ENCODE measurements at regions not wholly inside any gene's neighbourhood (a gene's known extent, or its start where the extent isn't known, plus 50 kb on each side); places are given as distances from the start of the nearest gene placed in this dataset.

DNA sequence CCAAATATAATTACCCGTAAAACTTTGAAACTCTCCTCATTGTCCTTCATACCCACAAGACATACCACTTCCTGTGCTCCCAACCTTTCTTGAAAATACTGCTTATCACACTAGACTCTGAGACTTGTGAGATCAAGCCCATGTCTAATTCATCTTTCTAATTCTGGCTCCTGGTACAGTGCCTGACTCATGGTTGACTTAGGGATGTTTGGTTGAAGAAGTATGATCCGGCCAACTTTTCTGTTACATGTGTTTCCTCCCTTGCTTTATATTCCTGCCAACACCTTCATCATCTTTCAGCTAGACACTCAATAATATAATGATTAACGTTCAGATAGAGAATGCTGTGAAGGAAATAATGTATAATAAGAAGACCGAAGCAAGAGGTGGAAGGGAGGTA lies 58.2 kb downstream of the MEX3B start:
- DNase-seq (ENCODE audit: low read depth), result no peak

GRCh38 chr15:81983497-81983896 lies 62.3 kb downstream of the MEX3B start:
- no peak for DNase-seq (ENCODE audit: low read depth)

- DNase-seq (ENCODE audit: low read depth), result no peak
Measured at GRCh38 chr15:81982808-81983207, 63.0 kb downstream of the MEX3B start.

DNA sequence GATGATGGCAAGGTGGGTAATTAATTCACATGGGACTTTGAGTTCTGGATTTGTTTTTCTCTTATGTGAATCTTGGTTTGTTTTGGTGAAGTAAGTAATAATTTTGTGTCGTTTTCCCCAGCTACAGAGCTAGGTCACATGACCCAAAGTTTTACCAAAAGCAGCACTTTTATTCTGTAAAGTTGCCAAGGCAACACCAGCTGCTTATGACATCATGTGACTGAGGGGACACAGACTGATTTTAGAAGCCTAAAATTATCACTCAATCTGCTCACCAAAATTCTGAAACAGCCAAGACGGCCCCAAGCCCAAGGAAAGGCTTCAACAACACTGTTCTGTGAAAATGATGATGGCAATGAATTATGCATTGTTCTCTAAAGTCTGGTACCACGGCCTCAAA lies 63.9 kb downstream of the MEX3B start:
- DNase-seq (ENCODE audit: low read depth), result no peak

DNA sequence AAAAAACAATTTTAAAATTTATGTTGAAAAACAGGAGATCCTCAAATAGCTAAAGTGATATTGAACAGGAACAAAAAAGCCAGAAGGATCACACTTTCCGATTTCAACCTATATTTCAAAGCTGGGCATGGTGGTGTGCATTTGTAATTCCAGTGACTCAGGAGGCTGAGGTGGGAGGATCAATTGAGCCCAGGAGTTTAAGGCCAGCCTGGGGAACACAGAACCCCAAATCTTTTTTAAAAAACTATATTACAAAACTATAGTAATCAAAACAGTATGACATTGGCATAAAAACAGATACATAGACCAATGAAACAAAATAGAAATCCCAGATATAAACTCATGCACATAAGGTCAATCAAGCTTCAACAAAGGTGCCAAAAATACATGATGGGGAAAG lies 68.4 kb downstream of the MEX3B start:
- DNase-seq (ENCODE audit: low read depth), result no peak

- no peak for DNase-seq (ENCODE audit: low read depth)
Measured at GRCh38 chr15:81968691-81969090, 77.1 kb downstream of the MEX3B start.

DNA sequence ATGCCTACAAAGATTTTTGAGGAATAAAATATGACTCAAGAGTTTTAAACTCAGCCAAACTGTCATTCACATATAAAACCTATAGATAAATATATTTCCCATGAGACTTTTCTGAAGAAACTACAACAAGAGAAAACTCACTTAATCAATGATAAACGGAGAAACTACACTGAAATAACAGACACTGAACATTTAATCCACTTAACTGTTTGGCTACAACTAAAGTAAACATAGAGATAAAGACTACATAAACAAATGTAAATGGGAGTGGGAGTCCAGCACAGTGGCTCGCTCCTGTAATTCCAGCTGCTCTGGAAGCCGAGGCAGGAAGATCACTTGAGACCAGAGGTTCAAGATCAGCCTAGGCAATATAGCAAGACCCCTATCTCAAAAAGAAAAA lies 79.2 kb downstream of the MEX3B start:
- no peak for DNase-seq (ENCODE audit: low read depth)

DNA sequence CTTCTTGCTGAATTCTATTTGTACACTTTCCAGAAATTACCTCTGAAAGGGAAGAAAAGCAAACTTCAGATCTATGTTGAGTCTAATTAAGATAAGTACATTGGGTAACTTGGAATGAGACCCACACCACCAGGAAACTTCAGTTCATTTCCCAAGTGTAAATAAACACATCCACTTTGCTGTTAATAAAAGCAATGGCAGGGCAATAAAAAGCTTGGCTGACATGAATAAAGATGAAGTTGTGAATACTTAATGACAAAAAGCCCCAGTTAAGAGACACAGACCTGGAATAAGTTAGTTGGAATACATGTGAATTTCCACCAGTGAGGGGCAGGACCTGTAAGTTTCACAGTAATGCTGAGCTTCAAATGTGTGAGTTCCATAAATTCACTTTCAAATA lies 83.3 kb downstream of the MEX3B start:
- no peak for DNase-seq (ENCODE audit: low read depth)

GRCh38 chr15:81959196-81959595 lies 86.6 kb downstream of the MEX3B start:
- no peak for DNase-seq (ENCODE audit: low read depth)

DNA sequence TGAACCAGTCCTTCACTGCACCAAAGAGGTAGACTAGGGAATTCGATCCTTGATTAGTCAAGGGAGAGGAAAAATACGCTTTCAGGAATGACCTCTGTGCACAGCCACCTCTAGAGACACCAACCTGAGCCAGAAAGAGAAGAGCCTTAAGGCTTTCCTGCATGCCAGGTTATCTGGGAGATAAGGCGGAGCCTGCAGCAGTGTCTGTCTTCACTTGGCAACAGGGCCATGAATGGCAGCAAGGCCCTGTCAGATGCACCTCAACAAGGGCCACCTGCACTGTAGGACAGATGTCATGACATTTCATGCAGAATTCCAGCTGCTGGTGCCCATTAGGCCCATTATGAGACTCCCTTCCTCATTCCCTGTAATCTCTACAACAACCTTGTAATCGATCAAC lies 88.1 kb downstream of the MEX3B start:
- DNase-seq (ENCODE audit: low read depth), result no peak

DNA sequence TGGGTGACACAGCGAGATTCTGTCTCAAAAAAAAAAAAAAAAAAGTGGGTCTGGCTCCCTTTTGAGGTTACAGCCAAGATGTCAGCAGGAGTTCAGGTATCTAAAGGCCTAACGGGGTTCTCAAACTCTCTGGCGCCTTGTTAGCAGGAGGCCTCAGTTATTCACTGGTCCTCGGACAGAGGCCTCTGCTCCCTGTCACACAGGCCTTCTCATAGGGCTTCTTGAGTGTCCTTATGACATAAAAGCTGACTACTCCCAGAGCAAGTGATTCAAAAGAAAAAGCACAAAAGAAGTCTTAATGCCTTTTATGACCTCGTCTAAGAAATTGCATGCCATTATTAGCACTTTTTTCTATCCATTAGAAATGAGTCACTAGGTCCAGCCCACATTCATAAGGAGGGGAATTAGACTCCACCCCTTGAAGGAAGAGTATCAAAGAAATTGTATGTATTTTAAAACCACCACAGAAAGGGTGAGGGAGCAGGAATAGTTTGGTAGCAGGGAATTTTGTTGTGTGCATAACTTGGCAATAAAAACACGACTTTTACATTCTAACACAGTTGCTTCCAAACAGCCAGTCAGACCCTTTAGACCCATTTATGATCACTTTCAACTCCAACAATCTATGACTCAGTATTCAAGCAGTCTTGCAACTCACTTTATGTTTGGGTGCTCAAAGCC lies 90.3 kb downstream of the MEX3B start:
- peak; percentile 30 for DNase-seq (ENCODE audit: low read depth)

DNA sequence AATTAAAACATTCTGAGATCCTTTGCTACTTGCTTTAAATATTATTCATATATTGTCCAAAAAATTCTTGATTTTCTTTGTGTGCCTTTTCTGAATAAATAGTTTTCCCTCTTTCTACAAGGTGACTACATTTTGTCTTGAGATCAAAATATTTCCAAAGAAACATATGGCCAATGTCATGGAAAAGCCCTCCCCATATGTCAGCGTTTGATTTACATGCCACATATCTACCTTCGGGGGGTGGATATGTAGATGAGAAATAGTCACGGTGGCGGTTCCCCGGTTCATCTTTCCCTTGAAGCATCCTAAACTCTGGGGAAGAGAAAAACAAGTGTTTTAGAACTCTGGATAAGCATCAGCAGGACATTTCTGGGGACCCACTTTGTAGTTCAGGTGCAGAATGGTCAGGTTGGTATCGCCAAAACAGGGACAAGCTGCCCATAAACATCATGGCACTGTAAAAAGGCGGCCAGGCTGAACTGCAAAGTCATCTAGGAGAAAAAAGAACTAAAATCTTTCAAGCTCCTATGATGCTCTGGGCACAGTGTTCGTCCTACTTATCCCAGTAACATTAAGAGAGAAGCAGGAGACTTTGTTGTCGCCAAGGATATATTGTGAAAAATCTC lies 91.5 kb downstream of the MEX3B start:
- DNase-seq (ENCODE audit: low read depth), result no peak

DNA sequence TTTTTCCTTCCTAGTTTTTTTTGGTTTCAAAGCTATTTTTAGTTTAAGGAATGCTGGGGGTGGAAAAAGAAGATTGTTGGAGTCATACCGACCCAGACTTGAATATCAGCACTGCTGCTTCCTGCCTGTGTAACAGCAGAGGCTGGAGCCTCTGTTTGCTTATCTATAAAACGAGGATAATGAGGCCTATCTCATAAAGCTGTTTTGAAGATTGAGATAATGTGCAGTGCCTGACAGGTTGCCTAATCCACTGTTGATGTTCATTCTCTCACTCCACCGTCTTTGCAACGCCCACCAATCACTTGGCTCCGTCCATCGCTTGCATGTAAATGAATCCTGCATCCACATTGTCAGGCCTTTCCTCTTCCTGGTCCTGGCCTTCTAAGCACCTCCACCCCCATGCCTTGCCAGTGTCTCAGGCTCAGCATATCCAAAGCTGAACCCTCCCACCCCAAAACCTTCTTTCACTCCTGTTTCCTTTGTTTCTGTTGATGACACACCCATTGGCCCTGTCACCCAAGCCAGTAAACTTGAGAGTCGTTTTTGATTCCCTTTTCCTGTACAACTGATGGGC lies 94.9 kb downstream of the MEX3B start:
- DNase-seq (ENCODE audit: low read depth), result peak; percentile 27

DNA sequence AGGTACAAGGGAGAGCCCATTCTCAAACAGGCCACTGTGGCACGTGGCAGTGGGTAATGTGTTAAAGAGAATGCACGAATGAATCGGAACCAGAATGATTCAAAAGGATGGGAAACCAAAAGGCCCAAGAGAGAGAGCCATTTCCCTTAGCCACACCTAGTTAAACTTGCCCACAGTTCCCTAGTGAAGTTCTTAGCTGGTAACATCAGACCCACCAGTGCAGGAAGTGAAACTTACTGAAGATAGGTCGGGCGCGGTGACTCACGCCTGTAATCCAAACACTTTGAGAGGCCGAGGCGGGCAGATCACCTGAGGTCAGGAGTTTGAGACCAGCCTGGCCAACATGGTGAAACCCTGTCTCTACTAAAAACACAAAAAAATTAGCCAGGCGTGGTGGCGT lies 97.1 kb downstream of the MEX3B start:
- peak; percentile 19 for DNase-seq (ENCODE audit: low read depth)

DNA sequence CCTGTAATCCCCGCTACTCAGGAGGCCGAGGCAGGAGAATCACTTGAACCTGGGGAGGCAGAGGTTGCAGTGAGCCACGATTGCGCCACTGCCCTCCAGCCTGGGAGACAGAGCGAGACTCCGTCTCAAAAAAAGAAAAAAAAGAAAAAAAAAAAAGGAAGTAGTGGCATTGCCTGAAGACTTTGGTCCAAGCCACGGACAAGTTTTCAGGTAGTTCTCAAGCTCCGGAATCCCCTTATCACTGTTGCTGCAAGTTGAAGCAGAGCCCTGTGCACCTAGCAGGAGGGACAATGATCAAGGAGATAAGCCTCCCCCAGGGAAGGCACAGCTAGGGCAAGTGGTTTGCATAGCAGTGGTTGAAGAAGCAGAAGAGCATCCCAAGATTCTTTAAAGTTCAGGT lies 97.6 kb downstream of the MEX3B start:
- DNase-seq (ENCODE audit: low read depth), result no peak

DNA sequence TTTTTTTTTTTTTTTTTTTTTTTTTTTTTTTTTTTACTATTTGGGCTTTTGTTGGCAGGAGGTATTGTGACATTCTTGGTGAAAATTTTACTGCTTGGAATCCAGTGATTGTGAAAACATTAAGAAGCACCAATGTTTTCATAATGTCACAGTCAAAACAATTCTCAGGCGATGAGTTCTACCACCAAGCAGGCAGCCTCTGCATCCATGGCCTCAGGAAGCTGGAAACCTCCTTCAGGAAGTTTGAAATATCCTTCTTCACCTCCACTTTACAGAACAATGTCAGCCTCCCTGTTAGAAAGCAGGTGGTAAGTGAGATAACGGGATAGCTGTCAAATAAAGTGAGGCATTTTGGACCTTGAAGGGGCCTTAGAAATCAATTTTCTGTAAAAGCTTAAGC lies 98.3 kb downstream of the MEX3B start:
- peak; percentile 34 for DNase-seq (ENCODE audit: low read depth)

DNA sequence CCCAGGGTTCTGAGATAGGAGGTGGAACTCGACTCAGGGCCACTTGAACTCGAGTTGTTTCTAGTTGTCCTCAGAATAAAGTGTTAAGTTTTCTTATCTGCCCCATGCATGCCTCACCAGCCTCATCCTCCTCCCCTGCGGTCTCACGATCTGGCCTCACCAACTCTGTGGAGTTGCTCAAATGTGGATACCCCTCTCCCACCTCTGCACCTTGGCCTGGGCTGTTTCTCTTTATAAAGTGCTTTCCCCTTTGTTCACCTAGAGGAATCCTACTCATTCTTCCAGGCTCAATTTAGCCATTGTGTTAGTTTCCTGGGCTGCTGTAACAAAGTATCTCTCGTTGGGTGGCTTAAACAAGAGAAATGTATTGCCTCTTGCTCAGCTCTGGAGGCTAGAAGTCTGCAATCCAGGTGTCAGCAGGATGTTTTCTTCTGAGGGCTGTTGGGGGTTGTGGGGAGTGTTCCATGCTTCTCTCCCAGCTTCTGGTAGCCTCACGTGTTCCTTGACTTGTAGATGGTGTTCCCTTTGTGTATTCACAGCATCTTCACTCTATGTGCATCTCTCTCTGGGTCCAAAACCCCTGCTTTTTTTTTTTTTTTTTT lies 100.7 kb downstream of the MEX3B start:
- DNase-seq (ENCODE audit: low read depth), result no peak

DNA sequence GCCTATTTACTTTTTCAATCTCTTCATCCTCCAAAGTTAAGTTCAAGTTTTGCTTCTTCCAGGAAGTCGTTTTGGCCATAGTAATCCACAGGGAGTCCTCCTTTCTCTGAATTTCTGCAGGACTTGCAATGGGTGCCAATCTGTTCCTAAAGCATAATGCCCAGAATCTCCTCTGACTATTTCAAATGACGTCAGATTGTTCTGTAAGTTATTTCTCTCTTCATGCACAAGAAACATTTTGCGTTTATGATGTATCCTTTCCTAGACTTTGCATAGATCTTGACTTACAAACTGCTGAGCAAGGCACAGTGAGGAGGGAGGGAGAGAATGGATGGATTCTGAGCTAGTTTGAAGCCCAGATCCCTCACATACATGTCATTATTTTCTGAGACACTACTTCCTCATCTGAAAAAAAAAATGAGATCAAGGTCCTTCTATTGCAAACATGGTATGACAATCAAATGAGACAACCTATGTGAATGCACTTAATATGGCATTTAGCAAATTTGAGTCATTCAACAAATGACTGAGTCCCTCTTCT lies 103.1 kb downstream of the MEX3B start:
- DNase-seq (ENCODE audit: low read depth), result no peak

DNA sequence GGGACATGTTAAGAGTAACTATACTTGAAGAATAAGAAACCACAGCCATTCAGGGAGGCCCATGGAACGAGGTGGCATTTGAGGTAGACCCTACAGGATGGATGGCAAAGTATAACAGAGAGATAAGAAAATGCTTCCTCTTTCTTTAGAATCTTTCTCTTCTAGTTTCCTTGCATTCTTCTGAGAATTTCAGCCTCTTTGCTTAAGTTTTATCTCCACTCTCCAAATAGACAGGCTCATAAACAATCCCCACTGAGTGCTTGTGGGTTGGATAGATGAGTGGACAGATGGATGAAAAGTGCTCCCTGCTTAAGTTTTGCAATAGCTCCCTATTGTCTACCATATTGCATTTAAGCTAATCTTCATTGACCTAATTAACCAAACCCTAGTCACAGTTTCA lies 103.7 kb downstream of the MEX3B start:
- DNase-seq (ENCODE audit: low read depth), result no peak

- no peak for DNase-seq (ENCODE audit: low read depth)
Measured at GRCh38 chr15:81941479-81941878, 104.3 kb downstream of the MEX3B start.

GRCh38 chr15:81940467-81941451 lies 105.1 kb downstream of the MEX3B start:
- DNase-seq (ENCODE audit: low read depth), result peak; percentile 31

Data from iris pigment epithelial cell (primary cell).